ENCODE measurements at regions not wholly inside any gene's neighbourhood (a gene's known extent, or its start where the extent isn't known, plus 50 kb on each side); places are given as distances from the start of the nearest gene placed in this dataset.
A peak's percentile ranks its signal among the peaks of the same experiment; 100 is the strongest.

GRCh38 chr6:137653706-137654059 lies 159.5 kb upstream of the OLIG3 start:
- no peak for DNase-seq (ENCODE audit: low read depth, low spot score)
- H3K4me3 ChIP-seq (ENCODE audit: low read length): no peak overlapping the region
- H3K4me1 ChIP-seq (ENCODE audit: control insufficient read depth, insufficient read depth, low read length): no peaks in the 10 kb centered on the region

GRCh38 chr6:137654365-137654981 lies 160.3 kb upstream of the OLIG3 start:
- Histone ChIP-seq H3K4me1 (ENCODE audit: control insufficient read depth, insufficient read depth, low read length) (no peaks in the 10 kb centered on the region), H3K9me3 (ENCODE audit: control insufficient read depth, insufficient read depth, low read length) (no peaks in the 10 kb centered on the region; the same call in 1 of the 2 replicates), H3K36me3 (ENCODE audit: control insufficient read depth, insufficient read depth, low read length) (no peaks in the 10 kb centered on the region), H3K27me3 (ENCODE audit: control insufficient read depth, insufficient read depth, low read length) (no peaks in the 10 kb centered on the region), H3K27ac (ENCODE audit: low read length) (no peak overlapping the region), H3K4me3 (ENCODE audit: low read length) (no peak overlapping the region)
- whole genome bisulfite sequencing (ENCODE audit: insufficient coverage, insufficient read length): no CpG with 5 or more reads among the region's 1 CpG
- DNase-seq (ENCODE audit: low read depth, low spot score): no peak

More at GRCh38 chr6:137653706-137654059, 159.5 kb upstream of the OLIG3 start:
- Histone ChIP-seq H3K36me3 (ENCODE audit: control insufficient read depth, insufficient read depth, low read length) (no peaks in the 10 kb centered on the region), H3K9me3 (ENCODE audit: control insufficient read depth, insufficient read depth, low read length) (no peaks in the 10 kb centered on the region; the same call in 1 of the 2 replicates), H3K27ac (ENCODE audit: low read length) (no peak overlapping the region), H3K27me3 (ENCODE audit: control insufficient read depth, insufficient read depth, low read length) (no peaks in the 10 kb centered on the region)
- WGBS (ENCODE audit: insufficient coverage, insufficient read length): no CpG with 5 or more reads among the region's 3 CpGs

- WGBS (ENCODE audit: insufficient coverage, insufficient read length): no CpG with 5 or more reads among the region's 2 CpGs
- Histone ChIP-seq H3K36me3 (ENCODE audit: control insufficient read depth, insufficient read depth, low read length) (no peaks in the 10 kb centered on the region), H3K4me1 (ENCODE audit: control insufficient read depth, insufficient read depth, low read length) (no peaks in the 10 kb centered on the region), H3K4me3 (ENCODE audit: low read length) (no peak overlapping the region), H3K27ac (ENCODE audit: low read length) (no peak overlapping the region), H3K27me3 (ENCODE audit: control insufficient read depth, insufficient read depth, low read length) (no peaks in the 10 kb centered on the region), H3K9me3 (ENCODE audit: control insufficient read depth, insufficient read depth, low read length) (no peaks in the 10 kb centered on the region; the same call in 1 of the 2 replicates)
- DNase-seq (ENCODE audit: low read depth, low spot score): no peak
Measured at GRCh38 chr6:137655291-137655690, 161.1 kb upstream of the OLIG3 start.

GRCh38 chr6:137656735-137657134 lies 162.5 kb upstream of the OLIG3 start:
- Histone ChIP-seq H3K4me1 (ENCODE audit: control insufficient read depth, insufficient read depth, low read length) (no peaks in the 10 kb centered on the region), H3K36me3 (ENCODE audit: control insufficient read depth, insufficient read depth, low read length) (no peaks in the 10 kb centered on the region), H3K27ac (ENCODE audit: low read length) (no peak overlapping the region), H3K4me3 (ENCODE audit: low read length) (no peak overlapping the region), H3K27me3 (ENCODE audit: control insufficient read depth, insufficient read depth, low read length) (no peaks in the 10 kb centered on the region), H3K9me3 (ENCODE audit: control insufficient read depth, insufficient read depth, low read length) (no peaks in the 10 kb centered on the region; the same call in 1 of the 2 replicates)
- no peak for DNase-seq (ENCODE audit: low read depth, low spot score)
- WGBS (ENCODE audit: insufficient coverage, insufficient read length): no CpG with 5 or more reads among the region's 4 CpGs

- Histone ChIP-seq H3K9me3 (ENCODE audit: control insufficient read depth, insufficient read depth, low read length) (no peaks in the 10 kb centered on the region; the same call in 1 of the 2 replicates), H3K27me3 (ENCODE audit: control insufficient read depth, insufficient read depth, low read length) (no peaks in the 10 kb centered on the region), H3K27ac (ENCODE audit: low read length) (no peak overlapping the region), H3K4me3 (ENCODE audit: low read length) (no peak overlapping the region), H3K36me3 (ENCODE audit: control insufficient read depth, insufficient read depth, low read length) (no peaks in the 10 kb centered on the region), H3K4me1 (ENCODE audit: control insufficient read depth, insufficient read depth, low read length) (no peaks in the 10 kb centered on the region)
- no peak for DNase-seq (ENCODE audit: low read depth, low spot score)
- WGBS (ENCODE audit: insufficient coverage, insufficient read length): no CpG with 5 or more reads among the region's 1 CpG
Measured at GRCh38 chr6:137657351-137657911, 163.2 kb upstream of the OLIG3 start.

GRCh38 chr6:137658287-137658686 lies 164.1 kb upstream of the OLIG3 start:
- Histone ChIP-seq H3K9me3 (ENCODE audit: control insufficient read depth, insufficient read depth, low read length) (no peaks in the 10 kb centered on the region; the same call in 1 of the 2 replicates), H3K27me3 (ENCODE audit: control insufficient read depth, insufficient read depth, low read length) (no peaks in the 10 kb centered on the region), H3K4me3 (ENCODE audit: low read length) (no peak overlapping the region), H3K36me3 (ENCODE audit: control insufficient read depth, insufficient read depth, low read length) (no peaks in the 10 kb centered on the region), H3K27ac (ENCODE audit: low read length) (no peak overlapping the region), H3K4me1 (ENCODE audit: control insufficient read depth, insufficient read depth, low read length) (no peaks in the 10 kb centered on the region)
- no CpG with 5 or more reads among the region's 1 CpG for WGBS (ENCODE audit: insufficient coverage, insufficient read length)
- DNase-seq (ENCODE audit: low read depth, low spot score): no peak

GRCh38 chr6:137659871-137660270 lies 165.7 kb upstream of the OLIG3 start:
- Histone ChIP-seq H3K27ac (ENCODE audit: low read length) (no peak overlapping the region), H3K27me3 (ENCODE audit: control insufficient read depth, insufficient read depth, low read length) (no peaks in the 10 kb centered on the region), H3K4me3 (ENCODE audit: low read length) (no peak overlapping the region), H3K4me1 (ENCODE audit: control insufficient read depth, insufficient read depth, low read length) (no peaks in the 10 kb centered on the region), H3K36me3 (ENCODE audit: control insufficient read depth, insufficient read depth, low read length) (no peaks in the 10 kb centered on the region), H3K9me3 (ENCODE audit: control insufficient read depth, insufficient read depth, low read length) (no peaks in the 10 kb centered on the region; the same call in 1 of the 2 replicates)
- no CpG with 5 or more reads among the region's 3 CpGs for WGBS (ENCODE audit: insufficient coverage, insufficient read length)
- DNase-seq (ENCODE audit: low read depth, low spot score): no peak

GRCh38 chr6:137660296-137660731 lies 166.1 kb upstream of the OLIG3 start:
- Histone ChIP-seq H3K4me1 (ENCODE audit: control insufficient read depth, insufficient read depth, low read length) (no peaks in the 10 kb centered on the region), H3K36me3 (ENCODE audit: control insufficient read depth, insufficient read depth, low read length) (no peaks in the 10 kb centered on the region), H3K27ac (ENCODE audit: low read length) (no peak overlapping the region), H3K27me3 (ENCODE audit: control insufficient read depth, insufficient read depth, low read length) (no peaks in the 10 kb centered on the region), H3K4me3 (ENCODE audit: low read length) (no peak overlapping the region), H3K9me3 (ENCODE audit: control insufficient read depth, insufficient read depth, low read length) (no peaks in the 10 kb centered on the region)
- WGBS (ENCODE audit: insufficient coverage, insufficient read length): no CpG with 5 or more reads among the region's 1 CpG
- no peak for DNase-seq (ENCODE audit: low read depth, low spot score)

- DNase-seq (ENCODE audit: low read depth, low spot score): peak; percentile 18
- Histone ChIP-seq H3K27me3 (ENCODE audit: control insufficient read depth, insufficient read depth, low read length) (no peaks in the 10 kb centered on the region), H3K4me1 (ENCODE audit: control insufficient read depth, insufficient read depth, low read length) (no peaks in the 10 kb centered on the region), H3K9me3 (ENCODE audit: control insufficient read depth, insufficient read depth, low read length) (no peaks in the 10 kb centered on the region), H3K27ac (ENCODE audit: low read length) (no peak overlapping the region), H3K36me3 (ENCODE audit: control insufficient read depth, insufficient read depth, low read length) (no peaks in the 10 kb centered on the region), H3K4me3 (ENCODE audit: low read length) (no peak overlapping the region)
- no CpG with 5 or more reads among the region's 5 CpGs for WGBS (ENCODE audit: insufficient coverage, insufficient read length)
Measured at GRCh38 chr6:137661601-137662000, 167.4 kb upstream of the OLIG3 start.

- DNase-seq (ENCODE audit: low read depth, low spot score): no peak
- H3K27ac ChIP-seq (ENCODE audit: low read length): no peak overlapping the region
- no peak overlapping the region for H3K4me3 ChIP-seq (ENCODE audit: low read length)
- H3K9me3 ChIP-seq (ENCODE audit: control insufficient read depth, insufficient read depth, low read length): no peaks in the 10 kb centered on the region
- H3K4me1 ChIP-seq (ENCODE audit: control insufficient read depth, insufficient read depth, low read length): no peaks in the 10 kb centered on the region
- no peaks in the 10 kb centered on the region for H3K36me3 ChIP-seq (ENCODE audit: control insufficient read depth, insufficient read depth, low read length)
- H3K27me3 ChIP-seq (ENCODE audit: control insufficient read depth, insufficient read depth, low read length): no peaks in the 10 kb centered on the region
- no CpG with 5 or more reads among the region's 5 CpGs for WGBS (ENCODE audit: insufficient coverage, insufficient read length)
Measured at GRCh38 chr6:137664183-137664582, 170.0 kb upstream of the OLIG3 start.

All from iPS DF 6.9 (cell line).